Keratinocyte (primary cell): ENCODE measurements at regions not wholly inside any gene's neighbourhood (a gene's known extent, or its start where the extent isn't known, plus 50 kb on each side); places are given as distances from the start of the nearest gene placed in this dataset.

Experiments
- DNase-seq: peaks from one replicate; pipeline ENCODE4 v3.0.0-alpha.2; 2011; ENCODE audit warnings: low read depth, missing footprints, low spot score
- FAIRE-seq: peaks from 2 replicates; lab custom pipeline; 2011; peaks lifted over from hg19 to GRCh38; lab: Jason Lieb, UNC
- H2AFZ ChIP-seq: 2 replicates; pipeline ENCODE4 v1.6.0; 2012; ENCODE audit warnings: low read length, control low read depth, inconsistent platforms; ENCODE audit not compliant: control insufficient read depth
- H3K27ac ChIP-seq: 2 replicates; pipeline ENCODE4 v1.5.1; 2011; ENCODE audit warnings: low read length; ENCODE audit not compliant: control insufficient read depth, insufficient read depth
- H3K27me3 ChIP-seq: 3 replicates; pipeline ENCODE4 v1.6.0; 2011; ENCODE audit warnings: low read length; ENCODE audit not compliant: control insufficient read depth, insufficient read depth; ENCODE audit errors: extremely low read depth
- H3K36me3 ChIP-seq, 2 experiments: 2 replicates in 1 of 2; 3 replicates in 1 of 2; pipeline ENCODE4 v1.5.1; 2011; ENCODE audit warnings: low read length in 2 of 2, mild to moderate bottlenecking in 1 of 2; ENCODE audit not compliant: control insufficient read depth in 2 of 2, insufficient read depth in 2 of 2; ENCODE audit errors: extremely low read depth in 1 of 2
- H3K4me1 ChIP-seq: 3 replicates; pipeline ENCODE4 v1.5.1; 2011; ENCODE audit warnings: low read length; ENCODE audit not compliant: control insufficient read depth, insufficient read depth; ENCODE audit errors: extremely low read depth
- H3K4me2 ChIP-seq: 3 replicates; pipeline ENCODE4 v1.6.0; 2011; ENCODE audit warnings: low read depth, low read length; ENCODE audit not compliant: control insufficient read depth, insufficient read depth; ENCODE audit errors: extremely low read depth
- H3K4me3 ChIP-seq, 3 experiments: fragments of 200-600 bp in 1 of 3; sonication (generic) in 1 of 3; 2 replicates in 2 of 3; 3 replicates in 1 of 3; pipeline ENCODE4 v1.5.1; 2011 to 2016; ENCODE audit warnings: low read length in 3 of 3, mild to moderate bottlenecking in 3 of 3, control low read depth in 2 of 3, inconsistent platforms in 1 of 3, low read depth in 1 of 3, mixed read lengths in 1 of 3, mixed run types in 1 of 3, moderate library complexity in 1 of 3; ENCODE audit not compliant: control insufficient read depth in 2 of 3, insufficient read depth in 2 of 3; ENCODE audit errors: extremely low read depth in 1 of 3
- H3K79me2 ChIP-seq: 2 replicates; pipeline ENCODE4 v1.6.0; 2012; ENCODE audit warnings: low read length; ENCODE audit not compliant: control insufficient read depth, insufficient read depth
- H3K9ac ChIP-seq: 3 replicates; pipeline ENCODE4 v1.6.0; 2011; ENCODE audit warnings: low read length; ENCODE audit not compliant: control insufficient read depth, insufficient read depth; ENCODE audit errors: extremely low read depth
- H3K9me1 ChIP-seq: 3 replicates; pipeline ENCODE4 v1.6.0; 2011; ENCODE audit warnings: low read length; ENCODE audit not compliant: control insufficient read depth, insufficient read depth; ENCODE audit errors: extremely low read depth
- H3K9me3 ChIP-seq: 2 replicates; pipeline ENCODE4 v1.5.1; 2012; ENCODE audit warnings: low read depth, low read length; ENCODE audit not compliant: control insufficient read depth
- H4K20me1 ChIP-seq: 3 replicates; pipeline ENCODE4 v1.6.0; 2011; ENCODE audit warnings: low read length; ENCODE audit not compliant: control insufficient read depth, insufficient read depth; ENCODE audit errors: extremely low read depth
- EZH2 ChIP-seq: IDR thresholded peaks from one replicate; pipeline ENCODE4 v1.6.1; 2012; ENCODE audit warnings: inconsistent platforms, mild to moderate bottlenecking, low read length, moderate library complexity
- dilution Hi-C: fragments of 300-500 bp; cut with MboI; formaldehyde crosslinking; loops from one replicate; pipeline ENCODE4 v1.7.0; 2020; ENCODE audit warnings: low sequenced_read_pairs; ENCODE audit not compliant: extremely low pct_ligation_motif_present
- TF ChIP-seq, protein P1 (sequence below), 3 experiments: IDR thresholded peaks in 1 of 3; conservative IDR thresholded peaks in 1 of 3; optimal IDR thresholded peaks in 1 of 3; 2 replicates in 2 of 3; 3 replicates in 1 of 3; pipeline versions ENCODE3 to v1.5.1; 2011; ENCODE audit warnings: low read length in 3 of 3, mild to moderate bottlenecking in 3 of 3, moderate library complexity in 2 of 3, control low read depth in 1 of 3, inconsistent platforms in 1 of 3; ENCODE audit not compliant: insufficient read depth in 2 of 3; ENCODE audit errors: extremely low read depth in 1 of 3

DNA sequence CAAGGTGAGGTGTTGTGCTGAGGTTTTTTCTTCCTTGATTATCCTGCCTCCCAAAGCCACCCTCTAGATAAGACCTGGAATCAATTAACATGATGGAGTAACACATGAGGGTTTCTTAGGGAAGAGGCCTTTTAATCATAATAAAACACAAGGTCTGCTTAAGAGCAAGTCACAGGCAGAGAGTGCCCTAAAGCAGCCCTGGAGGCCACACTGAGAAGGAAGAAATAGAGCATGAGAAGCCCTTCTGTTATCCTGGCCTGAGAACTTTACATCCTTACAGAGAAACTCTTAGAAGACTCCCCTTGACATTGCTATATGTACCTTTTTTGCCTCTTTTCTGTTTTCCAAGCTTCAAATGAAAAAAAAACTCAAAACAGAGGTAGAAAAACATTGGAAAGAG lies 132.3 kb downstream of the CEP57L1 start:
- Histone ChIP-seq H3K27ac (no peak overlapping the region), H2AFZ (no peak overlapping the region), H3K27me3 (no peaks in the 10 kb centered on the region), H3K79me2 (no peaks in the 10 kb centered on the region), H3K4me2 (no peak overlapping the region), H3K9me1 (no peaks in the 10 kb centered on the region), H3K9me3 (no peaks in the 10 kb centered on the region), H3K4me1 (no peaks in the 10 kb centered on the region), H3K4me3 (no peak overlapping the region), H3K9ac (no peak overlapping the region), H4K20me1 (no peaks in the 10 kb centered on the region), H3K36me3 (no peaks in the 10 kb centered on the region)
- TF ChIP-seq, protein P1, sequence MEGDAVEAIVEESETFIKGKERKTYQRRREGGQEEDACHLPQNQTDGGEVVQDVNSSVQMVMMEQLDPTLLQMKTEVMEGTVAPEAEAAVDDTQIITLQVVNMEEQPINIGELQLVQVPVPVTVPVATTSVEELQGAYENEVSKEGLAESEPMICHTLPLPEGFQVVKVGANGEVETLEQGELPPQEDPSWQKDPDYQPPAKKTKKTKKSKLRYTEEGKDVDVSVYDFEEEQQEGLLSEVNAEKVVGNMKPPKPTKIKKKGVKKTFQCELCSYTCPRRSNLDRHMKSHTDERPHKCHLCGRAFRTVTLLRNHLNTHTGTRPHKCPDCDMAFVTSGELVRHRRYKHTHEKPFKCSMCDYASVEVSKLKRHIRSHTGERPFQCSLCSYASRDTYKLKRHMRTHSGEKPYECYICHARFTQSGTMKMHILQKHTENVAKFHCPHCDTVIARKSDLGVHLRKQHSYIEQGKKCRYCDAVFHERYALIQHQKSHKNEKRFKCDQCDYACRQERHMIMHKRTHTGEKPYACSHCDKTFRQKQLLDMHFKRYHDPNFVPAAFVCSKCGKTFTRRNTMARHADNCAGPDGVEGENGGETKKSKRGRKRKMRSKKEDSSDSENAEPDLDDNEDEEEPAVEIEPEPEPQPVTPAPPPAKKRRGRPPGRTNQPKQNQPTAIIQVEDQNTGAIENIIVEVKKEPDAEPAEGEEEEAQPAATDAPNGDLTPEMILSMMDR (optimal IDR thresholded peaks at IDR 0.05 in 1 of 3, IDR thresholded peaks at IDR 0.05 in 1 of 3, conservative IDR thresholded peaks at IDR 0.05 in 1 of 3; ENCODE audit: extremely low read depth in 1 of 3, insufficient read depth in 2 of 3, low read length in 3 of 3) = no peak
- TF ChIP-seq EZH2 = no peak
- dilution Hi-C loops = no loop called here
- FAIRE-seq (no peak), DNase-seq (no peak)

DNA sequence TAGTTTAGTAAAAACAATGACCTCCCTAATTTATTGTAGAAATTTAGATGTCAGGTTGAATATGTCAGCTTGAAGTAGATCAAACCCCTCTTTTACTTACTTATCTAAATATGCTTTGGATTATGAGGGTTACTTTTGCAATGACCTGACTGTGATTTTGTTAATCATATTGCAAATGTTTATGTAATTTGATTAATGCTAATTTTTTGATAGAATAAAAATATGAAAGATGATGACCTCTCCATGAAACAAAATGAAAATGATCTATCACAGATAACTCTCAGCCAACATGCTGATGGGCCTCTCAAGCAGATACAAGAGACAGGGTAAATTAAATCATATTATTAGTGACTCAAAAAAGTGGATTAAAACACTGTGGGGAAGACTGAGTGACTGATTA lies 131.0 kb downstream of the CEP57L1 start:
- H4K20me1 ChIP-seq = no peaks in the 10 kb centered on the region
- H3K79me2 ChIP-seq = no peaks in the 10 kb centered on the region
- H3K4me3 ChIP-seq = no peak overlapping the region
- FAIRE-seq = no peak
- no peak overlapping the region for H3K9ac ChIP-seq
- no peak overlapping the region for H3K27ac ChIP-seq
- dilution Hi-C loops = no loop called here
- no peak for DNase-seq
- no peak overlapping the region for H2AFZ ChIP-seq
- H3K4me2 ChIP-seq = no peak overlapping the region
- no peaks in the 10 kb centered on the region for H3K36me3 ChIP-seq
- no peaks in the 10 kb centered on the region for H3K9me1 ChIP-seq
- TF ChIP-seq EZH2 = no peak
- TF ChIP-seq, protein P1 (optimal IDR thresholded peaks at IDR 0.05 in 1 of 3, IDR thresholded peaks at IDR 0.05 in 1 of 3, conservative IDR thresholded peaks at IDR 0.05 in 1 of 3; ENCODE audit: extremely low read depth in 1 of 3, insufficient read depth in 2 of 3, low read length in 3 of 3) = no peak
- no peaks in the 10 kb centered on the region for H3K27me3 ChIP-seq
- no peaks in the 10 kb centered on the region for H3K4me1 ChIP-seq
- H3K9me3 ChIP-seq = no peaks in the 10 kb centered on the region
